HFF-Myc (cell line): ENCODE measurements at regions not wholly inside any gene's neighbourhood (a gene's known extent, or its start where the extent isn't known, plus 50 kb on each side); places are given as distances from the start of the nearest gene placed in this dataset.

Experiments
- DNase-seq: peaks from one replicate; pipeline ENCODE4 v3.0.0-alpha.2; 2011; ENCODE audit warnings: low read depth; ENCODE audit errors: extremely low read depth
- H3K4me3 ChIP-seq: replicated peaks from 2 replicates; pipeline ENCODE4 v1.5.1; 2011; ENCODE audit warnings: low read depth, mild to moderate bottlenecking, control low read depth, low read length
- CTCF ChIP-seq: IDR thresholded peaks from 2 replicates; pipeline ENCODE4 v1.5.1; 2012; ENCODE audit warnings: mild to moderate bottlenecking, low read depth, low read length, control low read depth; ENCODE audit errors: missing control alignments

- TF ChIP-seq CTCF = no peak
- no peak overlapping the region for H3K4me3 ChIP-seq
- no peak for DNase-seq
Observed at GRCh38 chr6:40721271-40721952, 134.2 kb upstream of the LRFN2 start.

- no peak for TF ChIP-seq CTCF
- no peak overlapping the region for H3K4me3 ChIP-seq
- DNase-seq = no peak
Observed at GRCh38 chr6:40720375-40720748, 133.2 kb upstream of the LRFN2 start.

GRCh38 chr6:40719671-40720374 lies 132.7 kb upstream of the LRFN2 start:
- no peak overlapping the region for H3K4me3 ChIP-seq
- DNase-seq = peak; percentile 29
- TF ChIP-seq CTCF = no peak

- no peak for TF ChIP-seq CTCF
- no peak for DNase-seq
- no peak overlapping the region for H3K4me3 ChIP-seq
Observed at GRCh38 chr6:40718401-40718800, 131.2 kb upstream of the LRFN2 start.

GRCh38 chr6:40717411-40718057 lies 130.4 kb upstream of the LRFN2 start:
- H3K4me3 ChIP-seq = no peak overlapping the region
- DNase-seq = no peak
- TF ChIP-seq CTCF = no peak

GRCh38 chr6:40715570-40716403 lies 128.6 kb upstream of the LRFN2 start:
- no peak for DNase-seq
- TF ChIP-seq CTCF = no peak
- no peak overlapping the region for H3K4me3 ChIP-seq
